CD4-positive, alpha-beta memory T cell (primary cell): ENCODE measurements at regions not wholly inside any gene's neighbourhood (a gene's known extent, or its start where the extent isn't known, plus 50 kb on each side); places are given as distances from the start of the nearest gene placed in this dataset.

Experiments used
- CTCF ChIA-PET: fragments of 350-600 bp; sonication (Branson Sonifier 250); formaldehyde crosslinking; loops from one replicate; lab custom pipeline; 2021; ENCODE audit warnings: inconsistent platforms; ENCODE audit not compliant: partially characterized antibody; lab: Charles Lee
- POLR2A ChIA-PET: fragments of 350-600 bp; sonication (Branson Sonifier 250); formaldehyde crosslinking; loops from one replicate; lab custom pipeline; 2021; ENCODE audit not compliant: partially characterized antibody; lab: Charles Lee
- DNase-seq, 5 donors: peaks; one replicate each; pipeline versions ENCODE4 v3.0.0 to v3.0.0-alpha.2; 2020 to 2022; ENCODE audit warnings: mixed read lengths in 1 of 5
- H3K27ac ChIP-seq: one replicate; pipeline ENCODE4 v1.7.0; 2013; ENCODE audit warnings: low read depth, low read length
- H3K27me3 ChIP-seq: 2 replicates; pipeline ENCODE4 v1.7.0; 2013; ENCODE audit warnings: mild to moderate bottlenecking, low read length, moderate library complexity; ENCODE audit not compliant: insufficient read depth
- H3K36me3 ChIP-seq: 2 replicates; pipeline ENCODE4 v1.7.0; 2013; ENCODE audit warnings: mild to moderate bottlenecking, low read length, moderate library complexity; ENCODE audit not compliant: insufficient read depth
- H3K4me1 ChIP-seq: 2 replicates; pipeline ENCODE4 v1.7.0; 2013; ENCODE audit warnings: mild to moderate bottlenecking, low read length, moderate library complexity; ENCODE audit not compliant: insufficient read depth
- H3K4me3 ChIP-seq, 2 donors: one replicate each; pipeline ENCODE4 v1.7.0; 2013; ENCODE audit warnings: low read length in 2 of 2, mild to moderate bottlenecking in 1 of 2
- H3K9me3 ChIP-seq, 2 donors: one replicate each; pipeline ENCODE4 v1.7.0; 2013; ENCODE audit warnings: low read length in 2 of 2, control low read depth in 1 of 2; ENCODE audit not compliant: control insufficient read depth in 1 of 2
- H3K27ac Mint-ChIP-seq, 7 donors: one replicate each; pipeline ENCODE4 v1.8.0; 2020 to 2021; ENCODE audit warnings: mixed read lengths in 7 of 7, mild to moderate bottlenecking in 6 of 7, inconsistent platforms in 3 of 7, moderate library complexity in 3 of 7
- H3K27me3 Mint-ChIP-seq, 2 donors: one replicate each; pipeline ENCODE4 v1.8.0; 2020 to 2021; ENCODE audit warnings: mixed read lengths in 2 of 2
- H3K36me3 Mint-ChIP-seq, 2 donors: one replicate each; pipeline ENCODE4 v1.8.0; 2020 to 2021; ENCODE audit warnings: mixed read lengths in 2 of 2, inconsistent platforms in 1 of 2, mild to moderate bottlenecking in 1 of 2
- H3K4me1 Mint-ChIP-seq, 4 donors: one replicate each; pipeline ENCODE4 v1.8.0; 2020 to 2021; ENCODE audit warnings: mixed read lengths in 4 of 4, mild to moderate bottlenecking in 1 of 4
- H3K4me3 Mint-ChIP-seq, 8 donors: one replicate each; pipeline ENCODE4 v1.8.0; 2020 to 2021; ENCODE audit warnings: mixed read lengths in 8 of 8, mild to moderate bottlenecking in 7 of 8, moderate library complexity in 6 of 8, inconsistent platforms in 3 of 8
- H3K9me3 Mint-ChIP-seq, 8 donors: one replicate each; pipeline ENCODE4 v1.8.0; 2020 to 2021; ENCODE audit warnings: mixed read lengths in 8 of 8, mild to moderate bottlenecking in 5 of 8, inconsistent platforms in 3 of 8, moderate library complexity in 1 of 8
- intact Hi-C: fragments of 100-400 bp; cut with micrococcal nuclease; formaldehyde crosslinking; loops from one replicate; pipeline ENCODE4 v1.15.1; 2023

GRCh38 chr2:156046900-156047299 lies 285.6 kb downstream of the NR4A2 start:
- no peak overlapping the region for H3K27ac Mint-ChIP-seq
- no peaks in the 10 kb centered on the region for H3K36me3 Mint-ChIP-seq
- intact Hi-C loops = no loop called here
- H3K4me1 Mint-ChIP-seq = no peaks in the 10 kb centered on the region
- no peak overlapping the region for H3K4me3 ChIP-seq
- H3K27me3 ChIP-seq = no peaks in the 10 kb centered on the region
- no peaks in the 10 kb centered on the region for H3K9me3 ChIP-seq
- peaks cover 0 to 3% of the 10 kb centered on the region in 2 donors for H3K27me3 Mint-ChIP-seq
- no peak for DNase-seq
- no peak overlapping the region for H3K27ac ChIP-seq
- no peak overlapping the region for H3K4me3 Mint-ChIP-seq
- peaks cover 0 to 3% (median 0%) of the 10 kb centered on the region in 8 donors for H3K9me3 Mint-ChIP-seq
- CTCF ChIA-PET = no interaction called here
- POLR2A ChIA-PET = no interaction called here
- H3K4me1 ChIP-seq = no peaks in the 10 kb centered on the region
- no peaks in the 10 kb centered on the region for H3K36me3 ChIP-seq

DNA sequence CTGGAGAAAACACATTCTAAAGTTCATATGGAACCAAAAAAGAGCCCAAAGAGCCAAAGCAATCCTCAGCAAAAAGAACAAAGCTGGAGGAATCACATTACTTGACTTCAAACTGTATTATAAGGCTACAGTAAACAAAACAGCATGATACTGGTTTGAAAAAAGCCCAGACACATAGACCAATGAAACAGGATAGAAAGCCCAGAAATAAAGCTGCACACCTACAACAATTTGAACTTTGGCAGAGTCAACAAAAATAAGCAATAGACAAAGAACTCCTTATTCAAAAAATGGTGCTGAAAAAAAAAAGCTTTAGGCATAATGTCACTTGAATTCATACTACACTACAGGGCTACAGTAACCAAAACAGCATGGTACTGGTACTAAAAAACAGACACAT lies 289.6 kb downstream of the NR4A2 start:
- DNase-seq = no peak
- H3K4me3 ChIP-seq = no peak overlapping the region
- no peaks in the 10 kb centered on the region for H3K27me3 ChIP-seq
- no peak overlapping the region for H3K27ac ChIP-seq
- Mint-ChIP-seq H3K4me1 (no peaks in the 10 kb centered on the region), H3K27me3 (peaks cover 0 to 3% of the 10 kb centered on the region in 2 donors), H3K4me3 (no peak overlapping the region), H3K27ac (no peak overlapping the region), H3K9me3 (peaks cover 0 to 3% (median 0%) of the 10 kb centered on the region in 8 donors), H3K36me3 (no peaks in the 10 kb centered on the region)
- intact Hi-C loops = no loop called here
- ChIA-PET POLR2A (no interaction called here), CTCF (no interaction called here)
- no peaks in the 10 kb centered on the region for H3K36me3 ChIP-seq
- H3K4me1 ChIP-seq = no peaks in the 10 kb centered on the region
- H3K9me3 ChIP-seq = no peaks in the 10 kb centered on the region

- Mint-ChIP-seq H3K27ac (no peak overlapping the region), H3K27me3 (peaks cover 0 to 2% of the 10 kb centered on the region in 2 donors), H3K4me3 (no peak overlapping the region), H3K36me3 (no peaks in the 10 kb centered on the region), H3K4me1 (peaks cover 0 to 2% (median 0%) of the 10 kb centered on the region in 4 donors), H3K9me3 (peaks cover 0 to 2% (median 0%) of the 10 kb centered on the region in 8 donors)
- Histone ChIP-seq H3K27ac (no peak overlapping the region), H3K27me3 (no peaks in the 10 kb centered on the region), H3K4me3 (no peak overlapping the region), H3K4me1 (no peaks in the 10 kb centered on the region), H3K36me3 (no peaks in the 10 kb centered on the region), H3K9me3 (no peaks in the 10 kb centered on the region)
- CTCF ChIA-PET = no interaction called here
- DNase-seq = no peak
- intact Hi-C loops = no loop called here
- POLR2A ChIA-PET = no interaction called here
These were observed 294.5 kb downstream of the NR4A2 start for GRCh38 chr2:156038021-156038420.

- DNase-seq = no peak
- H3K36me3 ChIP-seq = no peaks in the 10 kb centered on the region
- no peaks in the 10 kb centered on the region for H3K36me3 Mint-ChIP-seq
- ChIA-PET POLR2A (no interaction called here), CTCF (no interaction called here)
- no peak overlapping the region for H3K4me3 Mint-ChIP-seq
- no peaks in the 10 kb centered on the region for H3K4me1 ChIP-seq
- peaks cover 0 to 2% (median 0%) of the 10 kb centered on the region in 4 donors for H3K4me1 Mint-ChIP-seq
- no peaks in the 10 kb centered on the region for H3K27me3 ChIP-seq
- H3K9me3 Mint-ChIP-seq = peaks cover 0 to 2% (median 0%) of the 10 kb centered on the region in 8 donors
- no peak overlapping the region for H3K27ac Mint-ChIP-seq
- no peak overlapping the region for H3K27ac ChIP-seq
- H3K9me3 ChIP-seq = no peaks in the 10 kb centered on the region
- peaks cover 0 to 2% of the 10 kb centered on the region in 2 donors for H3K27me3 Mint-ChIP-seq
- intact Hi-C loops = no loop called here
- no peak overlapping the region for H3K4me3 ChIP-seq
These were observed 295.0 kb downstream of the NR4A2 start for GRCh38 chr2:156037482-156037881.

DNA sequence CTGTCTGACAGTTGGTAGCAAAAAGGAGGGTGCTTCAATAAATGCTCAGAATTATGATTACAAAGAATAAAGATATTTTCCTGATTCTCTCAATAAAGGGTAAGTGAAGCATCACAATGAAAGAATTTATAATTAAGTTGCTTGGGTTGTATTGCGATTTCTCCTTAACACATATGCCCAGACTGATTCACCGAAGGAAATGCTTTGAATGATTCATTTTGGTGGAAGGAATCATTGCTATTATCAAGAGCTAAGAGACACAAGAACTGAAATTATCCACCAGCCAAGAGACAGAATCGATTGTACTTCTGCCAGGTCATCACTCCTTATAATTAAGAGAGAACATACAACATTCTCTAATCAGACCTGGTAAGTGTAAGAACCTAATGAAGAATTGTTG lies 301.4 kb downstream of the NR4A2 start:
- no peak overlapping the region for H3K27ac Mint-ChIP-seq
- no peaks in the 10 kb centered on the region for H3K27me3 Mint-ChIP-seq
- no peak overlapping the region for H3K4me3 ChIP-seq
- no peaks in the 10 kb centered on the region for H3K9me3 ChIP-seq
- DNase-seq = no peak
- no peaks in the 10 kb centered on the region for H3K36me3 Mint-ChIP-seq
- no peaks in the 10 kb centered on the region for H3K27me3 ChIP-seq
- intact Hi-C loops = no loop called here
- no peak overlapping the region for H3K4me3 Mint-ChIP-seq
- ChIA-PET POLR2A (no interaction called here), CTCF (no interaction called here)
- H3K36me3 ChIP-seq = no peaks in the 10 kb centered on the region
- no peaks in the 10 kb centered on the region for H3K4me1 ChIP-seq
- H3K4me1 Mint-ChIP-seq = no peaks in the 10 kb centered on the region
- H3K27ac ChIP-seq = no peak overlapping the region
- peaks cover 0 to 2% (median 0%) of the 10 kb centered on the region in 8 donors for H3K9me3 Mint-ChIP-seq

DNA sequence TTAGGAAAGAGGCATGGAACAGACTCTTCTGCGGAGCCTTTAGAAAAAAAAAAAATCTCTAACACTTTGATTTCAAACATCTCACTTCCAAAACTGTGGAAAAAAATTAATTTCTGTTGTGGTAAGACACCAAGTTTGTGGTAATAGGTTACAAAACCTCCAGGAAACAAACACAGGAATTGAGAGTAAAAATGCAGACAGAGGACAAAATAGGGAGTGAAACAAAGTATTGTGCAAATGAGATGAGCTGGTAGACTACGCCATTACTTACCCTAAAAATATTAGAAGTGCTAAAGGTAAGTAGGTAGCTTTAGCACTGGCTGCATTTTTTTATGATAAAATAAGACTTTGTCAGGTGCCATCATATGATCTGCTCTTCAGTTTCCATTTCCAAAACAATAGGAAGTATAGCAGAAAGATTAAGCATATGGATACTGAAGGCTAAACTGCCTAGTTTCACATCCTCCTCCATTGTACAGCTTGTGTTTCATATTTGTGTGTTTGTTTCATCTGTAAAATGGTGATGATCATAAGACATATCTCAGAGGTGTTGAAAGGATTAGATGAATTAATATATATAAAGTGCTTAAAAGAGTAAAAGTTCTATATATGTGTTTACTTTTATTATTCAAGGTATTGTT lies 309.2 kb downstream of the NR4A2 start:
- no peak overlapping the region for H3K4me3 ChIP-seq
- Mint-ChIP-seq H3K36me3 (no peaks in the 10 kb centered on the region), H3K4me3 (no peak overlapping the region), H3K9me3 (no peaks in the 10 kb centered on the region), H3K27me3 (no peaks in the 10 kb centered on the region), H3K4me1 (no peaks in the 10 kb centered on the region), H3K27ac (no peak overlapping the region)
- no peak for DNase-seq
- H3K9me3 ChIP-seq = no peaks in the 10 kb centered on the region
- intact Hi-C loops = no loop called here
- H3K27ac ChIP-seq = no peak overlapping the region
- H3K36me3 ChIP-seq = no peaks in the 10 kb centered on the region
- ChIA-PET CTCF (no interaction called here), POLR2A (no interaction called here)
- H3K27me3 ChIP-seq = no peaks in the 10 kb centered on the region
- H3K4me1 ChIP-seq = no peaks in the 10 kb centered on the region

- ChIA-PET CTCF (no interaction called here), POLR2A (no interaction called here)
- Mint-ChIP-seq H3K36me3 (no peaks in the 10 kb centered on the region), H3K9me3 (no peaks in the 10 kb centered on the region), H3K4me1 (no peaks in the 10 kb centered on the region), H3K27me3 (no peaks in the 10 kb centered on the region), H3K4me3 (no peak overlapping the region), H3K27ac (no peak overlapping the region)
- intact Hi-C loops = no loop called here
- no peaks in the 10 kb centered on the region for H3K9me3 ChIP-seq
- DNase-seq = no peak
- H3K36me3 ChIP-seq = no peaks in the 10 kb centered on the region
- no peak overlapping the region for H3K27ac ChIP-seq
- H3K4me1 ChIP-seq = no peaks in the 10 kb centered on the region
- no peak overlapping the region for H3K4me3 ChIP-seq
- H3K27me3 ChIP-seq = no peaks in the 10 kb centered on the region
These were observed 311.1 kb downstream of the NR4A2 start for GRCh38 chr2:156021146-156022040.
